AG09309 (cell line): ENCODE measurements at regions not wholly inside any gene's neighbourhood (a gene's known extent, or its start where the extent isn't known, plus 50 kb on each side); places are given as distances from the start of the nearest gene placed in this dataset.
A peak's percentile ranks its signal among the peaks of the same experiment; 100 is the strongest.

Source experiments
- DNase-seq: peaks from one replicate; pipeline ENCODE4 v3.0.0-alpha.2; 2010; ENCODE audit warnings: low read depth
- H3K4me3 ChIP-seq: 2 replicates; pipeline ENCODE4 v1.5.1; 2011; ENCODE audit warnings: mild to moderate bottlenecking, low read depth, low read length, moderate library complexity; ENCODE audit not compliant: control insufficient read depth
- CTCF ChIP-seq: IDR thresholded peaks from 2 replicates; pipeline ENCODE4 v1.5.1; 2011; ENCODE audit warnings: mild to moderate bottlenecking, low read depth, low read length, inconsistent platforms; ENCODE audit not compliant: insufficient read depth, control insufficient read depth; ENCODE audit errors: missing control alignments

- no peak for DNase-seq
- no peak for TF ChIP-seq CTCF
- no peak overlapping the region for H3K4me3 ChIP-seq
Measured at GRCh38 chr5:68528821-68529273, 313.3 kb downstream of the PIK3R1 start.

GRCh38 chr5:68529581-68529980 is 314.0 kb downstream of the PIK3R1 start:
- DNase-seq: no peak
- TF ChIP-seq CTCF: no peak
- no peak overlapping the region for H3K4me3 ChIP-seq

- TF ChIP-seq CTCF: no peak
- DNase-seq: no peak
- no peak overlapping the region for H3K4me3 ChIP-seq
Measured at GRCh38 chr5:68531970-68532369, 316.4 kb downstream of the PIK3R1 start.

- no peak overlapping the region for H3K4me3 ChIP-seq
- no peak for DNase-seq
- no peak for TF ChIP-seq CTCF
Measured at GRCh38 chr5:68533051-68533450, 317.5 kb downstream of the PIK3R1 start.

GRCh38 chr5:68533571-68534084 is 318.1 kb downstream of the PIK3R1 start:
- H3K4me3 ChIP-seq: no peak overlapping the region
- no peak for TF ChIP-seq CTCF
- DNase-seq: no peak

- H3K4me3 ChIP-seq: no peak overlapping the region
- TF ChIP-seq CTCF: no peak
- peak; percentile 56 for DNase-seq
Measured at GRCh38 chr5:68534131-68534940, 318.8 kb downstream of the PIK3R1 start.

- TF ChIP-seq CTCF: no peak
- no peak for DNase-seq
- no peak overlapping the region for H3K4me3 ChIP-seq
Measured at GRCh38 chr5:68534956-68535520, 319.5 kb downstream of the PIK3R1 start.
